Breast epithelium (tissue), 3 donors: ENCODE measurements at regions not wholly inside any gene's neighbourhood (a gene's known extent, or its start where the extent isn't known, plus 50 kb on each side); places are given as distances from the start of the nearest gene placed in this dataset.

ENCODE experiments used
- POLR2A ChIP-seq: fragments of 450-650 bp; IDR thresholded peaks from one replicate; pipeline ENCODE4 v1.6.1; 2016; ENCODE audit warnings: antibody characterized with exemption, mild to moderate bottlenecking, moderate library complexity
- POLR2AphosphoS5 ChIP-seq, 3 donors: sonication (generic); formaldehyde crosslinking; IDR thresholded peaks; one replicate each; pipeline ENCODE4 v1.6.1; 2017; ENCODE audit warnings: antibody characterized with exemption in 3 of 3
- TF ChIP-seq, protein P1 (sequence below), 3 donors: fragments of 450-650 bp; IDR thresholded peaks; one replicate each; pipeline ENCODE4 v1.5.1; 2016 to 2017; ENCODE audit warnings: antibody characterized with exemption in 3 of 3, mild to moderate bottlenecking in 3 of 3, moderate library complexity in 3 of 3

DNA sequence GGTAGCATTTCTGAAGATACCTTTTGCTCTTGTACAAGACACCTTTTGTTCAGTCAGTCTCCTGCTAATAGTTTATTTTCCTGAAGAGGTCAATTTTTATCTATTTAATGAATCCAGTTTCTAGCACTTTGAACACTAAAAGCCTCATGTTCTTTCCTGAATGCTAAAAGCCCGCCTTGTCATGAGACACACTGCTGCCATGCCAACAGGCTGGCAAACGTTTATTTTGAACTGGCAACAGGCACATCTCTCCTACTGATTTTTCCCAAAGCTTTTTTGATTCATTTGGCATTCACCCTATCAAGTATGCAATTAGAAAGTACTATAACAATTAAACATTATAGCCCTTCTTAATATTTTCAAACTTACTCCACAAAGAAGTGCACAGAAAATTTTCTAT lies 421.2 kb upstream of the EYS start:
- TF ChIP-seq, protein P1, sequence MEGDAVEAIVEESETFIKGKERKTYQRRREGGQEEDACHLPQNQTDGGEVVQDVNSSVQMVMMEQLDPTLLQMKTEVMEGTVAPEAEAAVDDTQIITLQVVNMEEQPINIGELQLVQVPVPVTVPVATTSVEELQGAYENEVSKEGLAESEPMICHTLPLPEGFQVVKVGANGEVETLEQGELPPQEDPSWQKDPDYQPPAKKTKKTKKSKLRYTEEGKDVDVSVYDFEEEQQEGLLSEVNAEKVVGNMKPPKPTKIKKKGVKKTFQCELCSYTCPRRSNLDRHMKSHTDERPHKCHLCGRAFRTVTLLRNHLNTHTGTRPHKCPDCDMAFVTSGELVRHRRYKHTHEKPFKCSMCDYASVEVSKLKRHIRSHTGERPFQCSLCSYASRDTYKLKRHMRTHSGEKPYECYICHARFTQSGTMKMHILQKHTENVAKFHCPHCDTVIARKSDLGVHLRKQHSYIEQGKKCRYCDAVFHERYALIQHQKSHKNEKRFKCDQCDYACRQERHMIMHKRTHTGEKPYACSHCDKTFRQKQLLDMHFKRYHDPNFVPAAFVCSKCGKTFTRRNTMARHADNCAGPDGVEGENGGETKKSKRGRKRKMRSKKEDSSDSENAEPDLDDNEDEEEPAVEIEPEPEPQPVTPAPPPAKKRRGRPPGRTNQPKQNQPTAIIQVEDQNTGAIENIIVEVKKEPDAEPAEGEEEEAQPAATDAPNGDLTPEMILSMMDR (IDR thresholded peaks at IDR 0.05): no peak
- TF ChIP-seq POLR2AphosphoS5 (IDR thresholded peaks at IDR 0.05) (no peak), POLR2A (no peak)
